WTC11 (cell line): ENCODE measurements at regions not wholly inside any gene's neighbourhood (a gene's known extent, or its start where the extent isn't known, plus 50 kb on each side); places are given as distances from the start of the nearest gene placed in this dataset.

Experiments
- ATAC-seq: fragments of 200-7000 bp; cut with Tn5 transposase; 2 replicates; pipeline ENCODE4 v1.10.0; 2021; ENCODE audit warnings: mild to moderate bottlenecking, moderate library complexity
- CTCF ChIA-PET: fragments of 300-600 bp; sonication (Branson Sonifier 250); formaldehyde crosslinking; loops from one replicate; lab custom pipeline; 2021; ENCODE audit warnings: antibody characterized with exemption; lab: Charles Lee
- POLR2A ChIA-PET: fragments of 350-600 bp; sonication (Branson Sonifier 250); formaldehyde crosslinking; loops from one replicate; lab custom pipeline; 2021; ENCODE audit warnings: antibody characterized with exemption; lab: Charles Lee
- DNase-seq: peaks from one replicate; pipeline ENCODE4 v3.0.0; 2021; ENCODE audit warnings: low spot score
- H3K27ac Mint-ChIP-seq: 2 replicates; pipeline ENCODE4 v1.8.0; 2021; ENCODE audit warnings: mixed read lengths
- H3K27me3 Mint-ChIP-seq: 2 replicates; pipeline ENCODE4 v1.8.0; 2021; ENCODE audit warnings: low read depth, mild to moderate bottlenecking, moderate library complexity, mixed read lengths
- H3K36me3 Mint-ChIP-seq: 2 replicates; pipeline ENCODE4 v1.8.0; 2021; ENCODE audit warnings: mixed read lengths
- H3K4me1 Mint-ChIP-seq: 2 replicates; pipeline ENCODE4 v1.8.0; 2022; ENCODE audit warnings: mixed read lengths
- H3K4me3 Mint-ChIP-seq: 2 replicates; pipeline ENCODE4 v1.8.0; 2021; ENCODE audit warnings: mild to moderate bottlenecking, moderate library complexity, mixed read lengths
- H3K9me3 Mint-ChIP-seq: 2 replicates; pipeline ENCODE4 v1.8.0; 2021; ENCODE audit warnings: mixed read lengths
- CTCF ChIP-seq: fragments of 200-600 bp; IDR thresholded peaks from 2 replicates; pipeline ENCODE4 v1.8.0; 2022; ENCODE audit warnings: antibody characterized with exemption
- FOXK1 ChIP-seq: sonication (generic); formaldehyde crosslinking; IDR thresholded peaks from 2 replicates; pipeline ENCODE4 v1.8.0; 2022; ENCODE audit warnings: mild to moderate bottlenecking, moderate library complexity, missing genetic modification reagents
- FOXP4 ChIP-seq: sonication (generic); formaldehyde crosslinking; IDR thresholded peaks from 2 replicates; pipeline ENCODE4 v1.8.0; 2022; ENCODE audit warnings: mild to moderate bottlenecking, missing genetic modification reagents
- GRHL2 ChIP-seq: fragments of 250-450 bp; sonication (Bioruptor Pico); IDR thresholded peaks from 2 replicates; pipeline ENCODE4 v1.8.0; 2022; ENCODE audit warnings: mild to moderate bottlenecking, moderate library complexity; ENCODE audit not compliant: insufficient replicate concordance, severe bottlenecking
- TEAD1 ChIP-seq: sonication (generic); formaldehyde crosslinking; IDR thresholded peaks from 2 replicates; pipeline ENCODE4 v1.8.0; 2022; ENCODE audit warnings: mild to moderate bottlenecking, missing genetic modification reagents
- TP53 ChIP-seq: sonication (generic); formaldehyde crosslinking; IDR thresholded peaks from 2 replicates; pipeline ENCODE4 v1.8.1; 2023; ENCODE audit warnings: mild to moderate bottlenecking, missing genetic modification reagents
- ZNF138 ChIP-seq: sonication (generic); formaldehyde crosslinking; conservative IDR thresholded peaks from 2 replicates; pipeline ENCODE4 v1.8.1; 2022; ENCODE audit warnings: mild to moderate bottlenecking, moderate library complexity, missing genetic modification reagents
- ZNF317 ChIP-seq: sonication (generic); formaldehyde crosslinking; IDR thresholded peaks from 2 replicates; pipeline ENCODE4 v1.8.1; 2023; ENCODE audit warnings: low read depth, mild to moderate bottlenecking, moderate library complexity, missing genetic modification reagents, borderline replicate concordance
- ZNF532 ChIP-seq: fragments of 250-450 bp; sonication (Bioruptor Pico); IDR thresholded peaks from 2 replicates; pipeline ENCODE4 v1.9.0; 2021; ENCODE audit warnings: mild to moderate bottlenecking, borderline replicate concordance

GRCh38 chr10:51008346-51008745, 65.9 kb upstream of the PRKG1 start (continued):
- no peak for TF ChIP-seq ZNF532

- peak; percentile 87 for TF ChIP-seq CTCF
- TF ChIP-seq FOXP4 (CRISPR knock-in tag): no peak
- TF ChIP-seq, all 79 proteins: peak for 1
- DNase-seq: no peak
Observed at GRCh38 chr10:51010977-51011376, 63.3 kb upstream of the PRKG1 start.

GRCh38 chr10:51012073-51012472, 62.2 kb upstream of the PRKG1 start:
- Mint-ChIP-seq H3K36me3 (peaks cover 5% of the 10 kb centered on the region), H3K27me3 (no peaks in the 10 kb centered on the region), H3K27ac (no peak overlapping the region), H3K4me3 (no peak overlapping the region), H3K9me3 (peaks cover 18% of the 10 kb centered on the region), H3K4me1 (peaks cover 8% of the 10 kb centered on the region)
- no peak for TF ChIP-seq FOXK1 (CRISPR knock-in tag)
- TF ChIP-seq TP53 (CRISPR knock-in tag): no peak
- no peak for TF ChIP-seq TEAD1 (CRISPR knock-in tag)
- no peak for TF ChIP-seq ZNF138
- TF ChIP-seq GRHL2: no peak
- no peak for TF ChIP-seq ZNF317
- TF ChIP-seq FOXP4 (CRISPR knock-in tag): no peak
- CTCF ChIA-PET: interaction anchor here (1.5 kb wide), 1 partner anchor 20 kb away, joined by 8 read pairs; no protein-coding TSS in a partner anchor
- ATAC-seq: no peak
- no peak for DNase-seq
- POLR2A ChIA-PET: no interaction called here

More at GRCh38 chr10:51010977-51011376, 63.3 kb upstream of the PRKG1 start:
- Mint-ChIP-seq H3K9me3 (peaks cover 18% of the 10 kb centered on the region), H3K36me3 (peaks cover 5% of the 10 kb centered on the region), H3K27me3 (no peaks in the 10 kb centered on the region), H3K4me3 (no peak overlapping the region), H3K4me1 (peaks cover 19% of the 10 kb centered on the region), H3K27ac (no peak overlapping the region)
- CTCF ChIA-PET: no interaction called here
- POLR2A ChIA-PET: no interaction called here
- ATAC-seq: peak; percentile 50; the same call in 1 of the 2 replicates
